OCI-LY7 (cell line): ENCODE measurements at regions not wholly inside any gene's neighbourhood (a gene's known extent, or its start where the extent isn't known, plus 50 kb on each side); places are given as distances from the start of the nearest gene placed in this dataset.

ENCODE experiments used
- BruUV-seq: library from RNA; stranded (reverse); fragments of 400-500 nt; replicated peaks from 2 replicates; lab custom pipeline; 2021; lab: Mats Ljungman, UMichigan
- CTCF ChIA-PET: fragments of 300-600 bp; sonication (Branson Sonifier 250); formaldehyde crosslinking; loops from one replicate; lab custom pipeline; 2022; ENCODE audit warnings: antibody characterized with exemption; ENCODE audit not compliant: unreplicated experiment; lab: Charles Lee
- POLR2A ChIA-PET: fragments of 300-600 bp; sonication (Branson Sonifier 250); formaldehyde crosslinking; loops from one replicate; lab custom pipeline; 2022; ENCODE audit warnings: antibody characterized with exemption; lab: Charles Lee
- DNase-seq: peaks from one replicate; pipeline ENCODE4 v3.0.0-alpha.2; 2015; ENCODE audit warnings: low spot score
- H2AFZ ChIP-seq: fragments of 200-600 bp; sonication (generic), shearing (Covaris generic); 2 replicates; pipeline ENCODE4 v1.6.1; 2014; ENCODE audit warnings: mild to moderate bottlenecking, antibody characterized with exemption, low read length, moderate library complexity
- H3K27ac ChIP-seq: fragments of 200-600 bp; sonication (generic); 2 replicates; pipeline ENCODE4 v1.5.1; 2014; ENCODE audit warnings: mixed run types, low read depth, mild to moderate bottlenecking, moderate library complexity, low read length, inconsistent platforms; ENCODE audit not compliant: poor library complexity, severe bottlenecking
- H3K36me3 ChIP-seq: fragments of 200-600 bp; sonication (generic); 2 replicates; pipeline ENCODE4 v1.6.1; 2014; ENCODE audit warnings: mild to moderate bottlenecking, antibody characterized with exemption, low read length, moderate library complexity, mixed read lengths; ENCODE audit not compliant: insufficient read depth
- H3K4me1 ChIP-seq: fragments of 200-600 bp; sonication (generic); 2 replicates; pipeline ENCODE4 v1.5.1; 2014; ENCODE audit warnings: mild to moderate bottlenecking, low read length; ENCODE audit not compliant: insufficient read depth, poor library complexity, severe bottlenecking
- H3K4me2 ChIP-seq: fragments of 200-600 bp; sonication (generic); 2 replicates; pipeline ENCODE4 v1.6.1; 2014; ENCODE audit warnings: mild to moderate bottlenecking, low read length
- H3K4me3 ChIP-seq: fragments of 200-600 bp; sonication (generic); 2 replicates; pipeline ENCODE4 v1.5.1; 2014; ENCODE audit warnings: mild to moderate bottlenecking, low read depth, low read length; ENCODE audit not compliant: poor library complexity, severe bottlenecking
- H3K79me2 ChIP-seq: fragments of 200-600 bp; sonication (generic); 2 replicates; pipeline ENCODE4 v1.6.1; 2016; ENCODE audit warnings: low read depth, mild to moderate bottlenecking, low read length, moderate library complexity, mixed read lengths; ENCODE audit not compliant: insufficient read depth
- H3K9me2 ChIP-seq: fragments of 200-600 bp; sonication (generic); 2 replicates; pipeline ENCODE4 v1.6.1; 2016; ENCODE audit warnings: mild to moderate bottlenecking, low read length, mixed read lengths; ENCODE audit not compliant: insufficient read depth
- H3K9me3 ChIP-seq: fragments of 200-600 bp; sonication (generic); 2 replicates; pipeline ENCODE4 v1.6.1; 2014; ENCODE audit warnings: mild to moderate bottlenecking, mixed run types, low read length, mixed read lengths
- H4K20me1 ChIP-seq: fragments of 200-600 bp; sonication (generic); 2 replicates; pipeline ENCODE4 v1.6.1; 2014; ENCODE audit warnings: mild to moderate bottlenecking, antibody characterized with exemption, low read length, moderate library complexity, mixed read lengths; ENCODE audit not compliant: insufficient read depth
- CTCF ChIP-seq: fragments of 200-600 bp; sonication (generic); conservative IDR thresholded peaks from 2 replicates; pipeline ENCODE4 v1.5.1; 2014; ENCODE audit warnings: mild to moderate bottlenecking, antibody characterized with exemption, low read length, moderate library complexity, mixed read lengths
- EZH2phosphoT487 ChIP-seq: fragments of 200-600 bp; sonication (generic); IDR thresholded peaks from 2 replicates; pipeline ENCODE4 v1.6.1; 2018; ENCODE audit warnings: low read depth, borderline replicate concordance, mild to moderate bottlenecking, mixed run types, antibody characterized with exemption, low read length, moderate library complexity, mixed read lengths
- intact Hi-C: fragments of 100-400 bp; cut with micrococcal nuclease; formaldehyde crosslinking; loops from one replicate; pipeline ENCODE4 v1.10.0; 2022; ENCODE audit not compliant: unreplicated experiment

DNA sequence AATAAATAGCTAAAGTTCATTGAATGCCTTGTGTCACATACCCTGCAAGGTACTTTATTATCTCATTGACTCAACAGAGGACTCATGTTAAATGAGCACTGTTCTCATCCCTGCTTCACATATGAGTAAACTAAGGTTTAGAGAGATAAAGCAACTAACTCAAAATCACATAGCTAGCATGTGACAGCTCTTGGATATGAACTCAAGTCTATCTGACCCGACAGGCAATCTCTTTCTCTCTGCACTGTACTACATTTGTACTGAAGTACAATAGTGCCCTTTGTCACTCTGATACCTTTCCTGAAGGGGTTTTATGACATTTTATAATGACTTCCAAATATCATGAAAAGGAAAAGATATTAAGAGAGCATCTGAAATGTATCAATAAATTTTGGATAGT is 297.5 kb upstream of the UBE2E3 start:
- no peak overlapping the region for H2AFZ ChIP-seq
- CTCF ChIA-PET: no interaction called here
- BruUV-seq: no TSS peak
- H4K20me1 ChIP-seq: no peaks in the 10 kb centered on the region
- no peaks in the 10 kb centered on the region for H3K9me3 ChIP-seq
- H3K36me3 ChIP-seq: no peaks in the 10 kb centered on the region
- H3K4me3 ChIP-seq: no peak overlapping the region
- intact Hi-C loops: no loop called here
- no peak for DNase-seq
- no peaks in the 10 kb centered on the region for H3K79me2 ChIP-seq
- no peak overlapping the region for H3K27ac ChIP-seq
- no peaks in the 10 kb centered on the region for H3K4me1 ChIP-seq
- H3K9me2 ChIP-seq: no peaks in the 10 kb centered on the region
- TF ChIP-seq CTCF: no peak
- no peak for TF ChIP-seq EZH2phosphoT487
- POLR2A ChIA-PET: interaction anchor here (0.5 to 1.6 kb wide), 3 partner anchors 10 to 941 kb away, joined by 3 read pairs; no protein-coding TSS in a partner anchor
- no peak overlapping the region for H3K4me2 ChIP-seq

- POLR2A ChIA-PET: interaction anchor here (0.6 to 0.8 kb wide), 3 partner anchors 9 to 161 kb away, joined by 3 to 4 read pairs (median 3); no protein-coding TSS in a partner anchor
Observed at GRCh38 chr2:180679693-180680092, 300.7 kb upstream of the UBE2E3 start.

DNA sequence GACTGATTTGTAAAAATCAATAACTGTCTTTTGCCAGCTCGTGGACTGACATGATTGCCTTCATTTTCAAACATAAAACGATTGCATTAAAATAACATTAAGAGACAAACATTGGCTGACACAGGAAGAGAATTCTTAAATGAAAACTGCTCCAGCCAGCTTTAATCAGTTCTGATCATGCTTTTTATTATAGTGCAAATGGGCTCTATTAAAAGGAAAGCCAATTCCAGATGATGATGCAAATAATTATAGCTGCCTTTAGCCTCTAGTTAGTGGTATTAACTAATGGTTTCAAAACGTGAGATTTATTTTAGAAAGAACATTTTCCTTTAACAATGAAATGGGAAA is 301.8 kb upstream of the UBE2E3 start:
- CTCF ChIA-PET: no interaction called here
- intact Hi-C loops: no loop called here

More at GRCh38 chr2:180679693-180680092, 300.7 kb upstream of the UBE2E3 start:
- no peaks in the 10 kb centered on the region for H3K4me1 ChIP-seq
- no peak overlapping the region for H2AFZ ChIP-seq
- no peak overlapping the region for H3K27ac ChIP-seq
- TF ChIP-seq CTCF (no peak), EZH2phosphoT487 (no peak)
- no peaks in the 10 kb centered on the region for H3K9me2 ChIP-seq
- CTCF ChIA-PET: no interaction called here
- H3K4me2 ChIP-seq: no peak overlapping the region
- no peak overlapping the region for H3K4me3 ChIP-seq
- no TSS peak for BruUV-seq
- intact Hi-C loops: no loop called here
- no peaks in the 10 kb centered on the region for H3K79me2 ChIP-seq
- DNase-seq: no peak
- no peaks in the 10 kb centered on the region for H4K20me1 ChIP-seq
- no peaks in the 10 kb centered on the region for H3K9me3 ChIP-seq
- no peaks in the 10 kb centered on the region for H3K36me3 ChIP-seq

More for the DNA sequence above, 301.8 kb upstream of the UBE2E3 start:
- no peak overlapping the region for H3K4me3 ChIP-seq
- H2AFZ ChIP-seq: no peak overlapping the region
- no peaks in the 10 kb centered on the region for H3K4me1 ChIP-seq
- H3K36me3 ChIP-seq: no peaks in the 10 kb centered on the region
- no peaks in the 10 kb centered on the region for H4K20me1 ChIP-seq
- H3K9me2 ChIP-seq: no peaks in the 10 kb centered on the region
- H3K4me2 ChIP-seq: no peak overlapping the region
- H3K9me3 ChIP-seq: no peaks in the 10 kb centered on the region
- no TSS peak for BruUV-seq
- H3K79me2 ChIP-seq: no peaks in the 10 kb centered on the region
- no peak for TF ChIP-seq CTCF
- POLR2A ChIA-PET: no interaction called here
- no peak overlapping the region for H3K27ac ChIP-seq
- no peak for DNase-seq
